Eye (tissue), 1 donor: ENCODE measurements at regions not wholly inside any gene's neighbourhood (a gene's known extent, or its start where the extent isn't known, plus 50 kb on each side); places are given as distances from the start of the nearest gene placed in this dataset.
"Not testable (repeated sequence)": the region's sequence is repeated elsewhere in the genome, so short reads cannot be mapped to it uniquely, and the experiment has no call there.

Source experiments
- DNase-seq: peaks from one replicate; pipeline ENCODE4 v3.0.0-alpha.2; 2015

DNA sequence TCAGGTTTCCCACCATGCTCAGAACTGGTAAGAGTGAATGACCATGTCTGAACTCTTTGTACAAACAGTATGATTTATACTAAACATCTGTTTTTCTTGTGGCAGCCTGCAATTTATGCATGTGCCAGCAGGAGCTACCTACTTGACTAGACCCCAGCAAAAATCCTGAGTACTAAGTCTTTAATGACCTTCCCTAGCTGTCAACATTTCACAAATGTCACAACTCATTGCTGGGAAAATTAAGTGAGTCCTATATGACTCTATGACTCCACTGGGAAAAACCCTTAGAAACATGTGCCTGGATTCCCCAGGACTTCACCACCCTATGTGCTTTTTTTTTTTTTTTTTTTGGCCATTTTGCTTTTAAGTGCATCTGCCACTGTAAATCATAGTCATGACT is 1225.8 kb downstream of the SUCLG1 start:
- DNase-seq: peak; percentile 23

DNA sequence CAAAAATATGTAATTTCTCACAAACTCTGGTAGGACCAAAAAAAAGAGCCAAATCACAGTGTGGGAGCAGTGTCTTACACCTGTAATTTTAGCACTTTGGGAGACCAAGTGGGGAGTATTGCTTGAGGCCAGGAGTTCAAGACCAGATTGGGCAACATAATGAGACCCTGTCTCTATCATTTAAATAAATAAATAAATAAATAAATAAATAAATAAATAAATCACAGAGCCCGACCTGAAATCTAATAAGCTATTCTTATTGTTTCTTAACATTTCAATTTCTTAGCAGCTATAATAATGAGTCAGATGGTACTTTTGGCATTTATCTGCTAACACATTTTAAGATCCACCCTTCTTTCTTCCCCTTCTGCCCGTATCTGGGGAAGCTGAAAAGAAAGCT is 1229.6 kb downstream of the SUCLG1 start:
- DNase-seq: no peak

DNA sequence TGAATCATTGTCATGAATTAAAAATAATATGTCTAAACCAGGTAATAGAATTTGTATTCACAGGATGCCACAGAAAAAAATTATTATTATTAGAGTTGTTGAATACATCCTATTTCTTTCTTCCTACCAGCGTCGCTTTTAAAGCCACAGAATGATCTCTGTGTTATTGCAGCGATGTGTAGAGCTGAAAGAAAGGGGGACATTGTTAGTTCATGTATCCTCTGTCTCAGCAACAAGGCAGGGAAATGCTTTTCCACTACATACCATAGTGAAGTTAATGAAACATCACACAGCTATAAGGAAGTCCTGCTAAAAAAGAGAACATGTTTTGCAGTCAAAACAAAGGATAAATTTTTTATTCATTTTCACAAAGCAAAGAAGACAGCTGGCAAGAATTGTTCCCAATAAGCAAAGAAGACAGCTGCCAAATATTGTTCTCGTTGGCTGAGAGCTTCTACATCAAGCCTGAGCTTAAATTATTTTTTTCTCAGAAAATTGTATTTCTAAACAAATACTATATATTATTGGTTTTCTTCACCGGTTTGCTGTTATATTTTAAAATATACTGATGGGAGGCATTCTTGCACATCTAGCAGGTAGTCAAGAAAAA is 1234.4 kb downstream of the SUCLG1 start:
- DNase-seq: peak; percentile 36

DNA sequence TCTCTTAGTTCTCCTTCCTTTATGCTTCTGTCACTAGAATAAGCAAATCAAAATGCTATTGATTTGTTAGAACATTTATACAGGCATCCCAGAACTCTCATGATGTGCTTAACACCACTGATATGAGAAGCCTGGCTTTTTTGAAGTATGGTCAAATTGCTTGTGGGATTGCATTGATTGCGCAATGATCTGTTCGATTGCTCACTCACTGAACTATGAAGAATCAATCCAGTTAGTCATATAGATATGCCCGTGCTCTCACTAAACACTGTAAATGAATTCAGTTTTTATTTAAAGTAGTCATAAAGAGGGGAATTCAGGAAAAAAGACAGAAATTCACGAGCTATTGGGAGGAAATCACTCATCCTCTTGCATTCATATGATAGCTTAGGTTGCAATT is 1237.8 kb downstream of the SUCLG1 start:
- no peak for DNase-seq

DNA sequence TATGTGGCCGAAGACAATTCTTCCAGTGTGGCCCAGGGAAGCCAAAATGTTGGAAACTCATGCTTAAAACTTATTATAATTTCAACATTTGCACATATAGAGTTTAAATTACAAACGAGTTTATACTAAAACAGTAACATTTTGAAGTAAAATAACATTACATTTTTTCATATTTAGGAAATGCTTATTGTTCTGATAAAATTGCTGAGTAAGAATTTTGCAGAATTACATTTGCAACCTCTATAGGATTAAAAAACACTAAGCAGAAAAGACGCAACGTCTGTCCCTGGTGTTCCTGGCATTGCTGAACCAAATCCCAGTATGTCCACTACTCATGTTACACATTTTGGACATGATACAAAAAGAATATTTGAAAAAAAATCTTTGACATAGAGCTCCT is 1241.2 kb downstream of the SUCLG1 start:
- DNase-seq: no peak

DNA sequence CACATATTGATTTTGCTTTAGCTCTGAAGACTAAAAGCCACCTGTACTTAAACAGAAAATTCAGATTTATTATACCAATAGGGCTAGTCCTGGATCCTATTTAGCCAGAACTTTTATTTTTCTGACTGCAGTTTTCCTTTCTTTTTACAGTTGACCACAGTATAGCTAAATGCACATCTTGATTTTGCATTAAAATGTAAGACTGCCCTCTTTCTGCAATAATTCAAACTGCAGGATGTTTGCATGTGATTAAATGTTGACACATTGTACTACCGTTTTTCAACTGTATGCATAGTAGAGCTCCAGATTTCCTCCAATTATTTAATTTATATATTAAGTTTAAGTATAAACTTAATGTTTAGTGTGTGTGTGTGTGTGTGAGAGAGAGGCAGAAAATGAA is 1262.9 kb downstream of the SUCLG1 start:
- peak; percentile 51 for DNase-seq

DNA sequence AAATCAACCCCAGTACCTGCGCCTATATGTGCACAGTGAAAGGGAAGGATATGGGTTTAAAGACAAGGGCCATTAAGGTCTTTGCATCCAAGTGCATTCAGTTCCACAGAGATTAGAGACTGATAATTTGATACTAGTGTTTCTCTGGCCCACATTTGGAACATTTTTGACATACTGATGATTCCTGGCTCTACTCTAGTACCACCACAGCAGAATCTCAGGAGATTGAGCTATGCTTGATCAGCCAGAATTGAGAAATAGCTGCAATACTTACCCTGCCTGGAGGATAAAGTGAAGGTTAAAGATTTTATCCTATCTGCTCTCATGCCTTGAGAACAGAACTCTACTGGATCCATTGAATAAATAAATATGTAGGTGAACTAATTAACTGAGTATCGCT is 1267.8 kb downstream of the SUCLG1 start:
- DNase-seq: no peak

DNA sequence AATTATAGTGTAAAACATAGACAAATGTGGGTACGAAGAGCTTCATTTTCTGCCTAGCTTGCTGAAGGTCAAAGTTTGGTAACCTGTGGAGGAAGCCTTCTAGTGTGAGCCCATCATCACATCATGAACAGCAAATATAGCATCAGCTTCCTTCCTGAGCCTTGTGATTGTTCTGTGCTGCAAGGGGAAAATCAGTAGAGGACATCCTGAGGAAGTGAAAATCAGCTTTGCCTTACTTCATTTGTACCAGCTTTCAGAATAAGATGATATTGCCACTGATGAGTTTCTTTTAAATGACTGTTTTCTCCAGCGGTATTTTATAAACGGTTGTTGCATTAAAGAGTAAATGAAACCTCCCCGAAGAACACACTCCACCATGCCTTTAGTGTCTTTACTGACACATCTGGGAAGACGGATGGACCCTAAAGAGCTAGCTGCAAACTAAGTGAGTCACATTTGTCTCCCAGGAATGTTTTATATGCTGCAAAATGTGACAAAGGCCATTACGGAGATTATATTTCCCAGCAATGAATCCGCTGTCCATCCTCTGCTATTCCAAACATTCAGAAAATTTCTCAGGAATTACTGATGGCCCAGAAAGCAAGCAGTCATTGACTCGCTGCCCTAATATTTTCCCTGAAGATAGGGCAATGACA is 1272.8 kb downstream of the SUCLG1 start:
- DNase-seq: no peak

DNA sequence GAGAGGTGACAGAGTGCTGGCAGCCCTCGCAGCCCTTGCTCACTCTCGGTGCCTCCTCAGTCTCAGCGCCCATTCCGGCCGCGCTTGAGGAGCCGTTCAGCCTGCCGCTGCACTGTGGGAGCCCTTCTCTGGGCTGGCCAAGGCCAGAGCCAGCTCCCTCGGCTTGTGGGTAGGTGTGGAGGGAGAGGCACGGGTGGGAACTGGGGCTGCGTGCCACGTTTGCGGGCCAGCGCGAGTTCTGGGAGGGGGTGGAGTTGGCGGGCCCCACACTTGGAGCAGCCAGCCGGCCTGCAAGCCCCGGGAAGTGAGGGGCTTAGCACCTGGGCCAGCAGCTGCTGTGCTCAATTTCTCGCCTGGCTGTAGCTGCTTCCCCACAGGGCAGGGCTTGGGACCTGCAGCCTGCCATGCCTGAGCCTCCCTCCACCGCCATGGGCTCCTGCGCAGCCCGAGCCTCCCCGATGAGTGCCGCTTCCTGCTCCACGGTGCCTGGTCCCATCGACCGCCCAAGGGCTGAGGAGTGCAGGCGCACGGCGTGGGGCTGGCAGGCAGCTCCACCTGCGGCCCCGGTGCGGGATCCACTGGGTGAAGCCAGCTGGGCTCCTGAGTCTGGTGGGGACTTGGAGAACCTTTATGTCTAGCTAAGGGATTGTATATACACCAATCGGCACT is 1278.1 kb downstream of the SUCLG1 start:
- not testable (repeated sequence) for DNase-seq

DNA sequence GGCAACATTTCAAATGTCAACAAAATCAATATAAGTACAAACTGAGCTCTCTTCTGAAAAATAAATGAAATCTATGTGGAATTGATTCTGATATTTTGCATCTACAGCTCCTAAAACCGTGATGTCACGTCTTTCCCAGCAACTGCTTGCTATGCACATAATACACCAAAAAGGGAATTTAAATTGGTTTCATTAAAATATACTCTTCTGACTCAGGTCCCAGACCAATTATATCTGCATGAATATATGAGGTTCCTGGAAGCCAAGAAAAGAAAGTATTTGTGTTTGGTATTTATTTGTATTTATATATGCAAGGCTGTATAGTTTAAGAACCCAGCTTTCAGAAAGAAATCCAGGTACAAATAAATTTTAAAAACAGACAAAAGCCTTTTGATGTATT is 1282.5 kb downstream of the SUCLG1 start:
- no peak for DNase-seq

DNA sequence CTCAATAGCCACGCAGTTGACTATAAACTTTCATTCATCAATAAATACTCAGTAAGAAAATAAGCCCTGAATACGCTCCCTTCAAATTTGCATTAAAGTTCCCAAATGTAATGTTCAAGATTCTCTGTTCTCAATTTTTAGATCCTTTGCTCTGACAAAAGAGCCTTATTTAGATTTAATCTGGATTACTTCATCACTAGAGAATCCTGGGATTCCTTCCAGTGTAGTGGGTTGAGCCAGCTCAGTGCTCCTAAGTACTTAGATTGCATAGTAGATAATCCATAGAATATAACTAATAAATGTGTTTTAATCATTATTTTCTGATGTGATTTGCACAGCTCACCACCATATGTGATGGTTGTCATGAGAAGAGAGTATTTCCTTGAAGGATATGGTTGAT is 1286.2 kb downstream of the SUCLG1 start:
- no peak for DNase-seq

DNA sequence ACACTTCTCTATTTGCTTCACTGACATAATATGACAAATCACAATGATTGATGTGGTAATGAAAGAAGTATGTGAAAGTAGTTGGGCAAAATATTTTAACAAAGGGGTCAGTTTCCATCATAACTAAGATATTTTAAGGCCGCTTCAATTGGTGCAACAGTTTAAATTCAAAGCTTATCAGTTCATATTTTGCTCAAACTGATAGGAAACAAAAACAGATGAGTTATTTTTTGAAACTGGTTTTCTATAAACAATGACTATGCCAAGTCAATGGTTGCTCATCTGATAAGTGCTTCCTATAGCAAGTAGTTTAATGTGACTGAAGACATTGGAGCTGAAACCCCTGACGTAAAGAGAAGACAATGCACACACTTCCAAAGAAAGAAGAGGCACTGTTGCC is 1290.7 kb downstream of the SUCLG1 start:
- peak; percentile 8 for DNase-seq

DNA sequence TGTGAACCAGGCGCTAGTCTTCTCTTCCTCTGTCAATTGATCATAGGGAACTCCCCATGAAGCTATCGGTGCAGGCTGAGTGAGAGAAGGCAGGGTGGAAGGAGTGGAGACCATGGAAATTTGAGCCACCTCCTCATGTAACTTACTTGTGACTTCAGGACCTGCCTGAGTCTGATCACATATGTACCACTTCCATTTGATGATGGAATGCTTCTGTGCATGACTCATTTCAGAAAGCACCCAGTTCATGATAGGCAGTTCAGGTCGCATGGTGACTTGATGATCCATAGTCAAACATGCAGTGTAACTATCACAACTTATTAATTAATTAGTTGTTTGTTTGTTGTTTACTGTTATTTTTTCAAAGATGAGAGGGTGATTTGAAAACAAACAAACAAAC is 1296.7 kb downstream of the SUCLG1 start:
- no peak for DNase-seq

DNA sequence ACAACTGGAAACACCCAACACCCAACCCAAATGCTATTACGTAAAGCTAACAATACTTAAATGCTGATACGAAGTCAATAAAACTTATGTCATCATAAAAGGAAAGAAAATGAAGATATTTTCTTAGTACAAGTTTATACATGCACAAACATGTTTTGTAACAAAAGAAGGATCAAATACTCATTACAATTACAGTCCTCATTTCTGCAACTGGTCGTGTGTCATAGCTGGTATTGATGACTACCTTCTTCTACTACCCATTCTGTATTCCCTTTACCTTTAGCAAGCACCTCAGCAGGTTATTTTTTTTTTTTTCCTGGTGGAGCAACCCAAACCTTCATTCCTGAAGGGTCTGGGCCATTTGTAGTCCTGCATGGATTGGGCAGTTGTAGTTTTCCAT is 1298.5 kb downstream of the SUCLG1 start:
- no peak for DNase-seq

DNA sequence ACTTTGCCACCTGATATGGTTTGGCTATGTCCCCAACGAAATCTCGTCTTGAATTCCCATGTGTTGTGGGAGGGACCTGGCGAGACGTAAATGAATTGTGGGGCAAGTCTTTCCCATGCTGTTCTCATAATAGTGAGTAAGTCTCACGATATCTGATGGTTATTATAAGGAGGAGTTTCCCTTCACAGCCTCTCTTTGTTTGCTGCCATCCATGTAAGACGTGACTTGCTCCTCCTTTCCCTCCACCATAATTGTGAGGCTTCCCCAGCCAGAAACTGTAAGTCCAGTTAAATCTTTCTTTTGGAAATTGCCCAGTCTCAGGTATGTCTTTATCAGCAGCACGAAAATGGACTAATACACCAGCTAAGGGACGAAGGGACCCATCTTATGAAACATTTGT is 1303.3 kb downstream of the SUCLG1 start:
- DNase-seq: no peak

DNA sequence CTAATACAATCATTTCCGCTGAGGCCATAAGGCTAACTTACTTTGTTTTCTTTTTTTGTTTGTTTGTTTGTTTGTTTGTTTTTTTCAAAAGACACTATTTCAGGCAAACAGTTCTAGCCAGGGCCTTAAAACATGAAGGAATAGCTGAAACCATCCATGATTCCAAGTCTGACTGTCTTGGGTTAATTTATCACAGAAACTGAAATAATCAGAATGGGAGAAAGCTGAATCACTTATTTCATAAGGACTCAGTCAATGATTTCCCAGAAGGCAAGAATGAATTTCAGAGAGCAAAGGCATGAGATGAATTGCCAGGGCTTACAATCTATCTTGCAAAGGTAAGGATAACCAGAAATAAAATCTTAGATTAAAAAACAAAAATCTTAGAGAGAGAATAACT is 1315.1 kb downstream of the SUCLG1 start:
- DNase-seq: no peak

DNA sequence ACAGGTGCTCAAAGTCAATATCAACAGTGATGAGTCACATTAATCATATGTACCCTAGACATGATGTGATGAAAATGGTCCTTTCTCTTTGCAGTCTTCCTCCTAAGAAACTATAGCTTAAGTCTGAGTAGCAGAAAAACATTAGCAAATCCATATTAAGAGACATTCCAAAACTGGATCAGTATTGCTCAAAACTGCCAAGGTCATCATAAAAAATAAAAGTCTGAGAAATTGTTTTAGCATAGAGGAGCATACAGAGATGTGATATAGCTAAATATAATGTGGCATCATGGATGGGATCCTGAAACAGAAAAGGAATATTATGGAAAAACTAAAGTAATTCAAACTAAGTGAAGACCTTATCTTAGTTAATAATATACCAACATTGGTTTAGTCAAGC is 1316.1 kb downstream of the SUCLG1 start:
- no peak for DNase-seq

DNA sequence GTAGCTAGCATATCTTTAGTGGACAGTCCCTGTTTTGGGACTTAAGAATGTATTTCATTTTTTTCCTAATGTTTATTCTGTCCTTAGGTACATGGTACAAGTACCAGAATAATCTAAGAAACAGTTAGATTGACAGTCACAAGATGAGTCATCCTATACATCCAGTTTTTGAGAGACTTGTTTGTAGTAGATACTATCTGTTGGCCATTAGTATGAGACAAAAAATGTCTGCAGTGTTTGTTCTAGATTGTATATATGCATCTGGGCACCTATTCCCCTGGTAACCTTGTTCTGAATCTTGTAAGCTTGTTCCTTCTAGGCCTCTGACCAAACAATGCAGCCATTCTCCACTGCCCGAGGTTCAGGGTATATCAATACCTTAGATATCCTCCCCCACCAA is 1343.5 kb downstream of the SUCLG1 start:
- no peak for DNase-seq

DNA sequence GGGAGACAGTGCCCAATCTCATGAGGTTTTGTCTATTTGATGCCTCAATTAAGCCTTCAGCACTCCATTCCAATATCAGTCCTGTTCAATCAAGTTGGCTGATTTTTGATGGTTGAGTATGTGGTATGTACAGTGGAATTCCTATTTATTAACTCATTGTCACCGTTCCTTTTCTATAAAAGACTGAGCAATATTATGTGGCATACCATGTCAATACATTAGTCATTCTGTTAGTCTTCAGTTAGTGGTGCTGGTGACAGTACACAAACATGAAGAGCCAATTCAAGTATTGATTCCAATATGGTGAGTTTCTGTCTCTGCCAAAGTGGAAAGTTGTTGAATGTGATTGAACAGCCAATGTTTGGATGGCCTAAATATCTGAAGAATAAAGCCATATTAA is 1343.9 kb downstream of the SUCLG1 start:
- DNase-seq: no peak

DNA sequence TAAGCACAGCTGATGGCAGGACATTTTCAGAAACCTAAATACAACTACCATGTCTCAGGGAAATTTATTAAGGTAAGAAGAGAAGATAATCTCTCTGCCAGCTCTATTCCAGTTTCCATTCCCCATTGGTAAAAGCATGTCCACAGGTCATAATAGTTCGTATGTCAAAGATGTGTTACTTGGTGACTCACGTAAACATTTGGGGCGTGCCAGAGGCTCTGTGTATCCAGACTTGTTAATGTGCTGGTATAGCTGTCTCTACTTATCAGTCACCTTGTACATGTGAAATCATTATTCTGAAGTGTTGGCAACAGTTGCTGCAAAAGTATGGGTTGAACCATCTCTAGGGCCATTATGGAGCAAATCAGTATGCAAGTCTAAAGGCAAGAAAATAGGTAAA is 1345.1 kb downstream of the SUCLG1 start:
- no peak for DNase-seq

DNA sequence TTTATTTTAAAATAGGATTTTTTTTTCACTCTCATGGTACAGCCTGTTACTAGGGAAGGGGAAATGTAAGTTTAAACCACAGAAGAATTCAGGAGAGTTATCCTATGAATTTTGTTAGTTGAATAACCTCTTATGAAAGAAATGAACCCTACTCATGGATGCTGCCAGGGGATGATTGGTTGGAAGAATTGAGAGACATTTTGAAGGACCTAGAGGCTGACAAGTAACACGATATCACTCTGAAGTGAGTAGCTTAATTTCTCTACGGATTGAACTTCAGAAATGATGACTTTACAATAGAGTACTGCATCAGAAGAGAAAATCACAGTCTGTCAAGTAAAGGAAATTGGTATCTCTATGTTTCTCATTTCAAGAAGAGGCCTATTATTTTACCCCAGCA is 1346.2 kb downstream of the SUCLG1 start:
- DNase-seq: no peak

DNA sequence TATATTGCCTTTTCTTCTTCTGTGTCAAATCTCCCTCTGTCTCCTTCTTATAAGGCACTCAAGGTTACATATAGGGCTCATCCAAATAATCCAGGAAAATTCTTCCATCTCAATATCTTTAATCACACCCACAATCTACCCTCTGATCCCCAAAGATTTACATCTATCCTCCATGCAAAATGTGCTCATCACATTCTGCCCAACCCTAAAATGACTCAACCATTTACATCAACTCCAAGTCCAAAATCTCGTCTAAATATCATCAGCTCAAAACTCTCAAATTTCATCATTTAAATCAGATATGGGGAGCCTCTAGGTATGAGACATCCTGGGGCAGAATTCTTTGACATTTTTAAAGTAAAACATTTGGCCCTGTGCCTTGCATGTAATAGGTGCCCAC is 1349.8 kb downstream of the SUCLG1 start:
- no peak for DNase-seq

DNA sequence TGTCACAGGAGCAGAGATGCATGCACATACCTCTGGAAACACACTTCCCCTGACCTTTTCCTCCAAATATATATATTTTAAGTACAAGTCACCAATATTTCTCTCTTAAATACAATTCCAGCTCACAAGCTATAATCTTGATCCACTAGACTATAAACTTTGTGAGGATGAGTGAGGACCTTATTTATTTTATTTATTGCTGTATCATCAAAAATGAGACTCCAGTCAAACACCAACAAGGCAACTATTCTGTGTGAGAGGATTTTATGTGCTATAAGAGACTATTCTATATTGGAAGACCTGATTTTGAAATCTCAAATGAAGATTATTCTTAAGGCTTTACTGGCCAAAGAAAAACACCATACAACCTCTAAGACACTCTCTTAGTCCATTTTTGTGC is 1352.2 kb downstream of the SUCLG1 start:
- no peak for DNase-seq

DNA sequence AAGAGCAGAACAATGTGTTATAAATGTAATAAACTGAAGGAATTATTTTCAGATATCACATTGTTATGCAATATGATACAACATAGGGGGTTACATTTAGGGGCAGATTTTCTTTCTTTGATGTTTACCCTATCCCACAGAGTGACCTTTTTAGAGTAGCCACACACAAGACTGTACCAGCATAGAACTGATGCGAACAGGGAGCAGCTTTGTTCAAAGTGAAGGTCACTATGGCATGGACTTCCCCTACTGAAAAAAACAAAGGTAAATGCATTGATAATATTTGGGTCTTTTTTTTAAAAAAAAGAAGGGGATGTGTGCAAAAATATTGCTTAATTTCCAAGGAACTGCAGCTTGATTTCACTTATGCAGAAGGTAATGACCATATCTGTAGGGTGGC is 1354.9 kb downstream of the SUCLG1 start:
- no peak for DNase-seq

DNA sequence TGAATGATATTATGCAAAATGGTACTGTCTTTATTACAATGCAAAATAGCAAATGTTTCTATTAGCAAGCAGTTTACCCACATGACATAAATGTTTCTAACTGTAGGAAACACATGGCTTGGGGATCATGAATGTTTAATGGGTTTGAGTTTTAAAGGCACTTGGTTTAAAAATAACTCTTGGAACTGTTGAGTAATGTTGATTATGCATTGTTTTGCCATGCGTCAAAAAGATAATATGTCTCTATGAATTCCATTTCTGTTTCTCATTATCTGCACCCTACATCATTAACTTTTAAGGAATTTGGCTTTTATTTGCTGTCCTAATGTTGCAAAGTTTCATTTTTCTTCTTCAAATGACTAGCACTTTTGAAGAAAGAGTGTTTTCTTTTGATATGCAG is 1355.5 kb downstream of the SUCLG1 start:
- DNase-seq: peak; percentile 9
